Left ventricle myocardium inferior (tissue), 1 donor: ENCODE measurements at regions not wholly inside any gene's neighbourhood (a gene's known extent, or its start where the extent isn't known, plus 50 kb on each side); places are given as distances from the start of the nearest gene placed in this dataset.
"Not testable (repeated sequence)": the region's sequence is repeated elsewhere in the genome, so short reads cannot be mapped to it uniquely, and the experiment has no call there.

Experiments used
- DNase-seq: peaks from one replicate; pipeline ENCODE4 v3.0.0-alpha.2; 2020
- H3K27ac ChIP-seq: fragments of 200-600 bp; replicated peaks from 2 replicates; pipeline ENCODE4 v1.8.0; 2021
- H3K27me3 ChIP-seq: fragments of 200-600 bp; 2 replicates; pipeline ENCODE4 v1.8.0; 2021; ENCODE audit warnings: low read depth
- H3K36me3 ChIP-seq: fragments of 200-600 bp; 2 replicates; pipeline ENCODE4 v1.8.0; 2021
- H3K4me1 ChIP-seq: fragments of 200-600 bp; 2 replicates; pipeline ENCODE4 v1.8.0; 2021
- H3K4me3 ChIP-seq: fragments of 200-600 bp; 2 replicates; pipeline ENCODE4 v1.8.0; 2021; ENCODE audit warnings: mild to moderate bottlenecking, moderate library complexity
- H3K9me3 ChIP-seq: fragments of 200-600 bp; replicated peaks from 2 replicates; pipeline ENCODE4 v1.8.0; 2021
- CTCF ChIP-seq: fragments of 200-600 bp; IDR thresholded peaks from 2 replicates; pipeline ENCODE4 v1.8.0; 2021; ENCODE audit warnings: antibody characterized with exemption, mild to moderate bottlenecking, borderline replicate concordance
- intact Hi-C: fragments of 100-400 bp; cut with micrococcal nuclease; formaldehyde crosslinking; loops from one replicate; pipeline ENCODE4 v1.11.0; 2022
- donor health status: DM: no; HTN: yes; CAD: no; lungs with severe emphysema.

- Histone ChIP-seq H3K27me3 (peaks cover 3% of the 10 kb centered on the region), H3K9me3 (no peaks in the 10 kb centered on the region), H3K27ac (no peak overlapping the region), H3K36me3 (no peaks in the 10 kb centered on the region), H3K4me3 (no peak overlapping the region), H3K4me1 (no peaks in the 10 kb centered on the region)
- intact Hi-C loops = no loop called here
- no peak for DNase-seq
- no peak for TF ChIP-seq CTCF
Measured at GRCh38 chr21:31424058-31424457, 80.0 kb upstream of the TIAM1 start.

GRCh38 chr21:31420988-31421387 lies 76.9 kb upstream of the TIAM1 start:
- Histone ChIP-seq H3K27me3 (peaks cover 3% of the 10 kb centered on the region), H3K36me3 (no peaks in the 10 kb centered on the region), H3K4me1 (no peaks in the 10 kb centered on the region), H3K27ac (no peak overlapping the region), H3K9me3 (no peaks in the 10 kb centered on the region), H3K4me3 (no peak overlapping the region)
- intact Hi-C loops = no loop called here
- DNase-seq = no peak
- no peak for TF ChIP-seq CTCF

- intact Hi-C loops = no loop called here
Measured at GRCh38 chr21:31420354-31420753, 76.3 kb upstream of the TIAM1 start.

DNA sequence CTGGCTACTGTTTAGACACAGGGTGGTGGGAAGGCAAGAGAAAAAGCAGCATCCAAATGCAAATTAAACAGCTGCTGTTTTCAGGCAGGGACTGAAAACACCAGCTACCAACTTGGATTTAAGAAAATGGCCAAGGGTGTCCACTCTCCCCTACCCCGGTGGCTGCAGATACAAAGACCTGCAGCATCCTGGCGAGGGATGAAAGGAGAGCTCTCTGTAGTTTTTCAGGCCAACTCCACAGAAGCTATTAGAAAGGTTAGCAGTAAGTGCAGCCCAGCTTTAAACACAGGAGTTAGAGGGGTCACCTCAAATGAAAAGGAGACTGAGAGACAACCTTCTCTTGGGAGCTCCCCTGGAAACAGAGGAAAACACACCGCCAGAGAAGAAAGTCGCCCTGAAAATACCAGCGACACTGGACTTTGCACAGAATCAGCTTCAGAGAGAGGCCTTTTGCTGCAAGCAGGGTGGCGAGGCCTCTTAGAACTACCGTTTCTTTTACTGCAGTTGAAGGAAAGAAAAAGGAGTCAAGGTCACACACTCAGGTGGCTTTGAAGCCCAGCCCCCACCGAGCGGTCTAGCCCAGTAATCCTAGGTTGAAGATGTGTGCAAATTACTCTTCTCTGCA lies 74.4 kb upstream of the TIAM1 start:
- no peak overlapping the region for H3K27ac ChIP-seq
- intact Hi-C loops = no loop called here
- TF ChIP-seq CTCF = no peak
- H3K4me1 ChIP-seq = no peaks in the 10 kb centered on the region
- no peaks in the 10 kb centered on the region for H3K9me3 ChIP-seq
- no peak overlapping the region for H3K4me3 ChIP-seq
- peaks cover 3% of the 10 kb centered on the region for H3K27me3 ChIP-seq
- no peaks in the 10 kb centered on the region for H3K36me3 ChIP-seq
- DNase-seq = no peak

More at GRCh38 chr21:31420354-31420753, 76.3 kb upstream of the TIAM1 start:
- no peak for DNase-seq
- Histone ChIP-seq H3K4me1 (no peaks in the 10 kb centered on the region), H3K4me3 (no peak overlapping the region), H3K27me3 (peaks cover 3% of the 10 kb centered on the region), H3K36me3 (no peaks in the 10 kb centered on the region), H3K27ac (no peak overlapping the region), H3K9me3 (no peaks in the 10 kb centered on the region)
- TF ChIP-seq CTCF = no peak

DNA sequence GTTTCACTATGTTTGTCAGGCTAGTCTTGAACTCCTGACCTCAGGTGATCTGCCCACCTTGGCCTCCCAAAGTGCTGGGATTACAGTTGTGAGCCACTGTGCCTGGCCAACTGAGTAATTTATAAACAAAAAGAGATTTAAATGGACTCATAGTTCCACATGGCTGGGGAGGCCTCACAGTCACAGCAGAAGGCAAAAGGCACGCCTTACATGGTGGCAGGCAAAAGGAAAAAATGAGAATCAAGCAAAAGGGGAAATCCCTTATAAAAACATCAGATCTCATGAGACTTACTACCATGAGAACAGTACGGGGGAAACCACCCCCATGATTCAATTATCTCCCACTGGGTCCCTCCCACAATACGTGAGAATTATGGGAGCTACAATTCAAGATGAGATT lies 73.2 kb upstream of the TIAM1 start:
- H3K27ac ChIP-seq, DNase-seq, intact Hi-C loops, H3K4me1 ChIP-seq, H3K36me3 ChIP-seq, H3K27me3 ChIP-seq, H3K9me3 ChIP-seq, H3K4me3 ChIP-seq: not testable (repeated sequence)

DNA sequence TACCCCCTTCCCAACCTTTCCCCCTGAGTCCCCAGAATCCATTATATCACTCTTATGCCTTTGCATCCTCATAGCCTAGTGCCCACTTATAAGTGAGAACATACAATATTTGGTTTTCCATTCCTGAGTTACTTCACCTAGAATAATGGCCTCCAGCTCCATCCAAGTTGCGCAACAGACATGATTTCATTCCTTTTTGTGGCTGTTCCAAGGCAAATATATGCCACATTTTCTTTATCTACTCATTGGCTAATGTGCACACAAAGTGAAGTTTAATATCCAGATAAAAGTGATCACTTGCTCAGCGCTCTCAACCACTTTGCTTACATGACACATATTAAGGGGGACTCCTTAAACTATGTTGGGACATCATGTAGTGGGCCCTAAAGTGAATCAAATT lies 72.4 kb upstream of the TIAM1 start:
- no peak for TF ChIP-seq CTCF
- Histone ChIP-seq H3K4me1 (no peaks in the 10 kb centered on the region), H3K4me3 (no peak overlapping the region), H3K27ac (no peak overlapping the region), H3K27me3 (no peaks in the 10 kb centered on the region), H3K9me3 (no peaks in the 10 kb centered on the region), H3K36me3 (no peaks in the 10 kb centered on the region)
- DNase-seq = no peak
- intact Hi-C loops = no loop called here
